ENCODE measurements at regions not wholly inside any gene's neighbourhood (a gene's known extent, or its start where the extent isn't known, plus 50 kb on each side); places are given as distances from the start of the nearest gene placed in this dataset.
"Not testable (repeated sequence)": the region's sequence is repeated elsewhere in the genome, so short reads cannot be mapped to it uniquely, and the experiment has no call there.

- no peak for TF ChIP-seq CTCF (IDR thresholded peaks at IDR 0.05; ENCODE audit: control insufficient read depth, insufficient read depth, low read depth, low read length, missing control alignments)
- no peak for DNase-seq (ENCODE audit: low read depth)
- H3K4me3 ChIP-seq (ENCODE audit: control insufficient read depth, low read depth, low read length): no peak overlapping the region
Observed at GRCh38 chr5:50593681-50594080, 72.8 kb upstream of the PARP8 start.

DNA sequence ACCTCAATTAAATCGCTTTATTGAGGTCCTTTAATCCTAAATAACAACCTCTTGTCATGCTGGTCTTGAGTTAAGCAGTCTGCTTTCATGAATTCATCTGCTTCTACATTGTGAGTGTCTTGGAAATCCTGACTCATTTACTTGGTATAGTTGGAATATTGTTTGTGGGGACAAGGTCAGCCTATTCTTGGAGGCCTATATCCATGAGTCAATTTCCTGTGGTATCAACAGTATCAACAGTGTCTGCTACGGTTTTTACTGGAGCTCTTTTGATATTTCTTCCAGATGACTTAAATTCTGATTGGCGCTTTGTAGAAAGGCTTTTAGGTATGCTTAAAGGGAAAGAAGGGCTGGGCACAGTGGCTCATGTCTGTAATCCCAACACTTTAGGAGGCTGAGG lies 71.2 kb upstream of the PARP8 start:
- TF ChIP-seq CTCF (IDR thresholded peaks at IDR 0.05; ENCODE audit: control insufficient read depth, insufficient read depth, low read depth, low read length, missing control alignments): no peak
- DNase-seq (ENCODE audit: low read depth): peak; percentile 73
- H3K4me3 ChIP-seq (ENCODE audit: control insufficient read depth, low read depth, low read length): no peak overlapping the region

DNA sequence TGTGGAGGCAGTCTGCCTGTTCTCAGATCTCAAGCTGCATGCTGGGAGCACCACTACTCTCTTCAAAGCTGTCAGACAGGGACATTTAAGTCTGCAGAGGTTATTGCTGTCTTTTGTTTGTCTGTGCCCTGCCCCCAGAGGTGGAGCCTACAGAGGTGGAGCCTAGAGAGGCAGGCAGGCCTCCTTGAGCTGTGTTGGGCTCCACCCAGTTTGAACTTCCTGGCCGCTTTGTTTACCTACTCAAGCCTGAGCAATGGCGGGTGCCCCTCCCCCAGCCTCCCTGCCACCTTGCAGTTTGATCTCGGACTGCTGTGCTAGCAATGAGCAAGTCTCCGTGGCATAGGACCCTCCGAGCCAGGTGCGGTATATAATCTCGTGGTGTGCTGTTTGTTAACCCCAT lies 64.9 kb upstream of the PARP8 start:
- not testable (repeated sequence) for H3K4me3 ChIP-seq (ENCODE audit: control insufficient read depth, low read depth, low read length); DNase-seq (ENCODE audit: low read depth)

DNA sequence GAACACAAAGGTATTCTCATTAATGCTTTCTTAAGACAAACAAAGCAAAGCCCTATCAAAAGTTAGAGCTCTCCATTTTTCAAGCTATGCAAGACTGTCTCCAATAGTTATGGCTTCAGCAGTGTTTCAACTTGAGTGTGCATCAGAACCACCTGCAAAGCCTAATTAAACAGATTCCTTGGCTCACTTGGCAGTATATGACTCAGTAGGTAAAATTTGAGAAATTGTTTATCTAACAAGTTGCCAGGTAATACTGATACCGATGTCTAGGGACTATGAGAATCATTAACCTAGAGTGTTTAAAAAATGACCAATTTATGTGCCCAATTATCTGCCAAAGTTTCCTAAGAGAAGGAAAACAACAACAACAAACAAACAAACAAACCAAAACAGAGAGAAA lies 60.3 kb upstream of the PARP8 start:
- TF ChIP-seq CTCF (IDR thresholded peaks at IDR 0.05; ENCODE audit: control insufficient read depth, insufficient read depth, low read depth, low read length, missing control alignments): no peak
- no peak overlapping the region for H3K4me3 ChIP-seq (ENCODE audit: control insufficient read depth, low read depth, low read length)
- DNase-seq (ENCODE audit: low read depth): no peak

DNA sequence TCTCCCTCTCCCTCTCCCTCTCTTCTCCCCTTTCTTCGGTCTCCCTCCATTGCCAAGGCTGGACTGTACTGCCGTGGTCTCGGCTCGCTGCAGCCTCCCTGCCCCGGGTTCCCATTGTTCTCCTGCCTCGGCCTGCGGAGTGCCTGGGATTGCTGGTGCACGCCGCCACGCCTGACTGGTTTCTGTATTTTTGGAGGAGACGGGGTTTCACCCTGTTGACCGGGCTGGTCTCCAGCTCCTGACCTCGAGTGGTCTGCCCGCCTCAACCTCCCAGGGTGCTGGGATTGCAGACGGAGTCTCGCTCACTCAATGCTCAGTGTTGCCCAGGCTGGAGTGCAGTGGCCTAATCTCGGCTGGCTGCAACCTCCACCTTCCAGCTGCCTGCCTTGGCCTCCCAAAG lies 59.0 kb upstream of the PARP8 start:
- DNase-seq (ENCODE audit: low read depth); H3K4me3 ChIP-seq (ENCODE audit: control insufficient read depth, low read depth, low read length): not testable (repeated sequence)

- not testable (repeated sequence) for DNase-seq (ENCODE audit: low read depth); H3K4me3 ChIP-seq (ENCODE audit: control insufficient read depth, low read depth, low read length)
Observed at GRCh38 chr5:50607953-50608705, 58.3 kb upstream of the PARP8 start.

DNA sequence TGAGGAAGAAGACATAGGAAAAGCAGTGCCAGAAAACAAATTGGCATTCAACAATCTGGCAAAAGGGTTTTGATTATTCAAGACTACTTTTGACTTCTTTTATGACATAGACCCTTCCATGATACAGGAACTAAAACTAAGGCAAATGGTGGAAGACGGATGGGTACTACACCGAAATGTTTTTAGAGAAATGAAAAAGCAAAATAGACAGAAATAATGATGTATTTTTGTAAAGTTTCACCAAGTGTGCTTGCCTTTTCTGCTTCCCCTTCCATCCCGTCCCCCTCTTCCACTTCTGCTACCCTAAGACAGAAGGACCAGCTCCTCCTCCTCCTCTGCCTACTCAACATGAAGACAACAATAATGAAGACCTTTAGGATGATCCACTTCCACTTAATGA lies 53.4 kb upstream of the PARP8 start:
- not testable (repeated sequence) for H3K4me3 ChIP-seq (ENCODE audit: control insufficient read depth, low read depth, low read length); DNase-seq (ENCODE audit: low read depth)

Measured in AG09309 (cell line).